ENCODE measurements at regions not wholly inside any gene's neighbourhood (a gene's known extent, or its start where the extent isn't known, plus 50 kb on each side); places are given as distances from the start of the nearest gene placed in this dataset.

GRCh38 chr4:111992351-111993168, 152.7 kb upstream of the FAM241A start:
- Histone ChIP-seq H2AFZ (replicated peaks; ENCODE audit: low read length, poor library complexity) (no peak overlapping the region), H4K20me1 (ENCODE audit: insufficient read depth, low read length) (no peaks in the 10 kb centered on the region), H2AK5ac (ENCODE audit: low read depth, low read length) (no peak overlapping the region), H3K4me2 (ENCODE audit: low read depth, low read length) (no peak overlapping the region), H3K18ac (ENCODE audit: low read depth, low read length) (no peak overlapping the region), H4K91ac (ENCODE audit: insufficient read depth, low read depth, low read length) (no peak overlapping the region), H2BK120ac (ENCODE audit: low read depth, low read length) (no peak overlapping the region), H3K9ac (ENCODE audit: low read depth, low read length) (no peak overlapping the region), H3K79me1 (ENCODE audit: low read depth in 1 of 2, low read length in 2 of 2) (no peaks in the 10 kb centered on the region), H4K5ac (ENCODE audit: low read depth, low read length) (no peak overlapping the region), H3K27me3 (ENCODE audit: control insufficient read depth, insufficient read depth, low read length) (no peaks in the 10 kb centered on the region; the same call in 1 of the 2 replicates), H3K4me1 (ENCODE audit: control insufficient read depth, insufficient read depth, low read length) (no peaks in the 10 kb centered on the region), H2BK20ac (ENCODE audit: low read depth, low read length) (no peak overlapping the region), H3K9me3 (ENCODE audit: control insufficient read depth, insufficient read depth, low read length) (no peaks in the 10 kb centered on the region), H2AK9ac (replicated peaks; ENCODE audit: low read depth, low read length, poor library complexity) (no peak overlapping the region), H4K8ac (ENCODE audit: low read depth in 2 of 2, low read length in 2 of 2) (no peak overlapping the region), H3K56ac (ENCODE audit: extremely low read depth, insufficient read depth, low read length) (no peak overlapping the region), H3K23ac (ENCODE audit: low read depth, low read length) (no peak overlapping the region), H3K36me3 (ENCODE audit: control insufficient read depth, insufficient read depth, low read length) (no peaks in the 10 kb centered on the region), H3K4ac (ENCODE audit: low read depth, low read length) (no peak overlapping the region), H2BK5ac (ENCODE audit: low read depth, low read length, poor library complexity, severe bottlenecking) (no peak overlapping the region), H3K4me3 (ENCODE audit: insufficient read depth, low read depth, low read length) (no peak overlapping the region), H3K27ac (ENCODE audit: insufficient read depth, low read length) (no peak overlapping the region), H3K14ac (replicated peaks; ENCODE audit: low read depth, low read length) (no peak overlapping the region), H3K9me1 (ENCODE audit: insufficient read depth, low read length) (no peaks in the 10 kb centered on the region), H2BK15ac (ENCODE audit: low read depth, low read length) (no peak overlapping the region)
- no peak for TF ChIP-seq MAZ (IDR thresholded peaks at IDR 0.05; ENCODE audit: borderline replicate concordance, low read depth, low read length)
- TF ChIP-seq CEBPB (IDR thresholded peaks at IDR 0.05; ENCODE audit: low read depth, low read length), result no peak
- no peak for TF ChIP-seq ELK1 (IDR thresholded peaks at IDR 0.05; ENCODE audit: borderline replicate concordance, low read depth, low read length)
- no peak for TF ChIP-seq CTCF (conservative IDR thresholded peaks at IDR 0.05; ENCODE audit: low read depth, low read length)
- no peak for TF ChIP-seq MXI1 (IDR thresholded peaks at IDR 0.05; ENCODE audit: borderline replicate concordance, low read depth, low read length)
- TF ChIP-seq SMC3 (IDR thresholded peaks at IDR 0.05; ENCODE audit: low read depth, low read length), result no peak
- no peak for TF ChIP-seq RAD21 (IDR thresholded peaks at IDR 0.05; ENCODE audit: low read length)
- no peak for TF ChIP-seq POLR2A (IDR thresholded peaks at IDR 0.05; ENCODE audit: low read depth, low read length)
- no peak for TF ChIP-seq USF2 (IDR thresholded peaks at IDR 0.05; ENCODE audit: low read depth, low read length)
- no peak for TF ChIP-seq FOS (IDR thresholded peaks at IDR 0.05; ENCODE audit: low read depth, low read length)
- no peak for TF ChIP-seq NFE2L2 (IDR thresholded peaks at IDR 0.05; ENCODE audit: low read depth, low read length)
- TF ChIP-seq RCOR1 (IDR thresholded peaks at IDR 0.05; ENCODE audit: insufficient replicate concordance, low read length), result no peak
- no peak for TF ChIP-seq BHLHE40 (IDR thresholded peaks at IDR 0.05; ENCODE audit: low read depth, low read length)
- TF ChIP-seq CHD1 (IDR thresholded peaks at IDR 0.05; ENCODE audit: low read depth, low read length), result no peak
- no peak for TF ChIP-seq MAFK (IDR thresholded peaks at IDR 0.05; ENCODE audit: low read depth, low read length)
- no peak for TF ChIP-seq RFX5 (IDR thresholded peaks at IDR 0.05; ENCODE audit: low read depth, low read length)
- WGBS, 2 experiments (ENCODE audit: extremely low coverage in 2 of 2, insufficient read length in 1 of 2), result no CpG with 5 or more reads among the region's 7 CpGs
- ChIA-PET POLR2A (ENCODE audit: unreplicated experiment) (no interaction called here), CTCF (no interaction called here)
- intact Hi-C loops (cut with micrococcal nuclease) (no loop called here), dilution Hi-C loops (cut with HindIII; ENCODE audit: low sequenced_read_pairs, unreplicated experiment) (no loop called here), in situ Hi-C loops (cut with MboI; ENCODE audit: low sequenced_read_pairs) (no loop called here)
- DNase-seq (no peak), ATAC-seq (ENCODE audit: low read depth) (no peak)
- BruUV-seq (replicated peaks), result no TSS peak

Data from IMR-90 (cell line).